Epidermal melanocyte (primary cell): ENCODE measurements at regions not wholly inside any gene's neighbourhood (a gene's known extent, or its start where the extent isn't known, plus 50 kb on each side); places are given as distances from the start of the nearest gene placed in this dataset.

Experiments used
- DNase-seq: peaks from one replicate; pipeline ENCODE4 v3.0.0; 2011; ENCODE audit warnings: low spot score; ENCODE audit not compliant: insufficient read length

- no peak for DNase-seq
These were observed 289.2 kb upstream of the DMRT1 start for GRCh38 chr9:551986-552929.

- DNase-seq = no peak
These were observed 286.0 kb upstream of the DMRT1 start for GRCh38 chr9:555493-555892.

- DNase-seq = no peak
These were observed 285.3 kb upstream of the DMRT1 start for GRCh38 chr9:556199-556598.

GRCh38 chr9:556675-557074 lies 284.8 kb upstream of the DMRT1 start:
- no peak for DNase-seq

- DNase-seq = no peak
These were observed 283.8 kb upstream of the DMRT1 start for GRCh38 chr9:557601-558201.

GRCh38 chr9:561427-561826 lies 280.1 kb upstream of the DMRT1 start:
- DNase-seq = no peak

- no peak for DNase-seq
These were observed 278.3 kb upstream of the DMRT1 start for GRCh38 chr9:563200-563599.

GRCh38 chr9:565528-565927 lies 276.0 kb upstream of the DMRT1 start:
- no peak for DNase-seq

- DNase-seq = no peak
These were observed 274.3 kb upstream of the DMRT1 start for GRCh38 chr9:567128-567746.

GRCh38 chr9:567747-568305 lies 273.7 kb upstream of the DMRT1 start:
- no peak for DNase-seq

GRCh38 chr9:569296-569695 lies 272.2 kb upstream of the DMRT1 start:
- no peak for DNase-seq

GRCh38 chr9:570187-570586 lies 271.3 kb upstream of the DMRT1 start:
- no peak for DNase-seq

GRCh38 chr9:571066-571465 lies 270.4 kb upstream of the DMRT1 start:
- DNase-seq = no peak

- DNase-seq = no peak
These were observed 269.8 kb upstream of the DMRT1 start for GRCh38 chr9:571741-572140.

GRCh38 chr9:573691-574410 lies 267.6 kb upstream of the DMRT1 start:
- DNase-seq = no peak

GRCh38 chr9:575139-575538 lies 266.4 kb upstream of the DMRT1 start:
- DNase-seq = no peak

GRCh38 chr9:580652-581342 lies 260.7 kb upstream of the DMRT1 start:
- DNase-seq = no peak

- DNase-seq = no peak
These were observed 259.6 kb upstream of the DMRT1 start for GRCh38 chr9:581673-582497.

- no peak for DNase-seq
These were observed 258.7 kb upstream of the DMRT1 start for GRCh38 chr9:582775-583174.

- no peak for DNase-seq
These were observed 254.0 kb upstream of the DMRT1 start for GRCh38 chr9:587527-587926.
